ENCODE measurements at regions not wholly inside any gene's neighbourhood (a gene's known extent, or its start where the extent isn't known, plus 50 kb on each side); places are given as distances from the start of the nearest gene placed in this dataset.
"Not testable (repeated sequence)": the region's sequence is repeated elsewhere in the genome, so short reads cannot be mapped to it uniquely, and the experiment has no call there.

DNA sequence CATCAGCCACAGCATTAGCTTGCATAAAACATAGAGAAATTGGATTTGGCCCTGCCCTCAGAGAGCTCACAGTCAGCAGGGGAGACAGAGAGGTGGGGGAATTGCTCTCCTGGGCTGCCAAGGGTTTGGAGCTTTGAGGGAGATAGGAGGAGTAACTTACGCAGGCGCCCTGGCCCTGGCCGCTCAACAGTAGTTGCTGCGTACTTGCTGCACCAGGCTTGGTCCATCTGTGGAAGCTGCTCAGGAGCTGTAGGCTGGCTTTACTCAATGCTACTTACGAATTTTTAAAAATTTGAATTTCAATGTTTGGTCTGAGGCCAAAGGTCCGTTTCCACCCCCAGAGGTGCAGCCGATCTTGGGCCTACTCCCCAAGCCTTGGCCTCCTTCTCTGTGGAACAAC, 83.3 kb downstream of the CPZ start:
- Histone ChIP-seq H3K27ac (ENCODE audit: low read length, poor library complexity, severe bottlenecking) (no peak overlapping the region), H3K4me2 (ENCODE audit: low read length, poor library complexity, severe bottlenecking) (no peak overlapping the region), H3K27me3 (ENCODE audit: control insufficient read depth in 1 of 2, insufficient read depth in 1 of 2, low read length in 2 of 2) (peaks cover 0 to 43% of the 10 kb centered on the region in 2 experiments), H2BK15ac (ENCODE audit: low read depth, poor library complexity, severe bottlenecking) (no peak overlapping the region), H2AFZ (ENCODE audit: low read depth, low read length) (no peak overlapping the region), H2BK5ac (ENCODE audit: low read depth, low read length, poor library complexity, severe bottlenecking) (no peak overlapping the region), H2BK12ac (ENCODE audit: low read length in 2 of 2) (no peak overlapping the region), H2AK5ac (ENCODE audit: low read length, severe bottlenecking) (no peak overlapping the region), H3K14ac (ENCODE audit: low read length in 2 of 2) (no peak overlapping the region), H3K36me3 (ENCODE audit: control insufficient read depth in 1 of 2, insufficient read depth in 2 of 2, low read depth in 1 of 2, low read length in 2 of 2) (no peaks in the 10 kb centered on the region), H3K79me1 (replicated peaks; ENCODE audit: low read length, poor library complexity, severe bottlenecking) (no peaks in the 10 kb centered on the region), H3K9ac (ENCODE audit: low read length) (no peak overlapping the region), H3K4ac (ENCODE audit: low read depth in 1 of 2, low read length in 2 of 2) (no peak overlapping the region), H3K4me3 (ENCODE audit: insufficient read depth in 1 of 2, low read depth in 1 of 2, low read length in 2 of 2) (no peak overlapping the region), H2BK120ac (ENCODE audit: low read depth, low read length) (no peak overlapping the region), H3K23ac (ENCODE audit: low read length in 2 of 2) (no peak overlapping the region), H4K8ac (ENCODE audit: low read length) (no peak overlapping the region), H3K18ac (ENCODE audit: low read depth in 1 of 2, low read length in 2 of 2) (no peak overlapping the region), H3K9me3 (ENCODE audit: control insufficient read depth, low read length) (no peaks in the 10 kb centered on the region), H3K4me1 (ENCODE audit: control insufficient read depth, insufficient read depth, low read depth, low read length) (no peaks in the 10 kb centered on the region), H4K91ac (ENCODE audit: low read length) (no peak overlapping the region)
- 82% methylated on average over 7 of the region's 7 CpGs for WGBS
- DNase-seq, result no peak

DNA sequence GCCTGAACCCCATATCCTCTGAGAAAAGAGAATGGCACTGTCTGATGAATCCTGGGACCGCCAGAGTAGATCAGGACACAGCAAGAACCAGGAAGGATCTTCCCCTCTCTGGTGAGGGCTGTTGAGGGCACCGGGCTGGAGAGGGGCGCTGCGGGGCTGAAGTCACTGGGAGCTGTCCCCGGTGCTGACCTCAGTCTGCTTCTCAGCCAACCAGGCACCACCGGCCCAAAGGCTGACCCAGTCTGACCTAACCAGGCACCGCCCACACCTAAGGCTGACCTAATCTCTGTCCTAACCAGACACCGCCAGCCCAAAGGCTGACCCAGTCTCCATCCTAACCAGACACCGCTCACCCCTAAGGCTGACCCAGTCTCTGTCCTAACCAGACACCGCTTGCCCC, 82.8 kb downstream of the CPZ start:
- peaks cover 0 to 37% of the 10 kb centered on the region in 2 experiments for H3K27me3 ChIP-seq (ENCODE audit: control insufficient read depth in 1 of 2, insufficient read depth in 1 of 2, low read length in 2 of 2)
- H2AK5ac ChIP-seq (ENCODE audit: low read length, severe bottlenecking), result no peak overlapping the region
- no peak overlapping the region for H3K27ac ChIP-seq (ENCODE audit: low read length, poor library complexity, severe bottlenecking)
- no peak overlapping the region for H3K14ac ChIP-seq (ENCODE audit: low read length in 2 of 2)
- H3K4me1 ChIP-seq (ENCODE audit: control insufficient read depth, insufficient read depth, low read depth, low read length), result no peaks in the 10 kb centered on the region
- H3K36me3 ChIP-seq (ENCODE audit: control insufficient read depth in 1 of 2, insufficient read depth in 2 of 2, low read depth in 1 of 2, low read length in 2 of 2), result no peaks in the 10 kb centered on the region
- no peak overlapping the region for H2AFZ ChIP-seq (ENCODE audit: low read depth, low read length)
- H3K18ac ChIP-seq (ENCODE audit: low read depth in 1 of 2, low read length in 2 of 2), result no peak overlapping the region
- H3K4me2 ChIP-seq (ENCODE audit: low read length, poor library complexity, severe bottlenecking), result no peak overlapping the region
- H3K23ac ChIP-seq (ENCODE audit: low read length in 2 of 2), result no peak overlapping the region
- H3K4me3 ChIP-seq (ENCODE audit: insufficient read depth in 1 of 2, low read depth in 1 of 2, low read length in 2 of 2), result no peak overlapping the region
- no peak overlapping the region for H4K91ac ChIP-seq (ENCODE audit: low read length)
- H2BK15ac ChIP-seq (ENCODE audit: low read depth, poor library complexity, severe bottlenecking), result no peak overlapping the region
- no peaks in the 10 kb centered on the region for H3K79me1 ChIP-seq (replicated peaks; ENCODE audit: low read length, poor library complexity, severe bottlenecking)
- no peaks in the 10 kb centered on the region for H3K9me3 ChIP-seq (ENCODE audit: control insufficient read depth, low read length)
- no peak overlapping the region for H2BK120ac ChIP-seq (ENCODE audit: low read depth, low read length)
- no peak overlapping the region for H2BK5ac ChIP-seq (ENCODE audit: low read depth, low read length, poor library complexity, severe bottlenecking)
- H3K4ac ChIP-seq (ENCODE audit: low read depth in 1 of 2, low read length in 2 of 2), result no peak overlapping the region
- no peak overlapping the region for H3K9ac ChIP-seq (ENCODE audit: low read length)
- no peak overlapping the region for H2BK12ac ChIP-seq (ENCODE audit: low read length in 2 of 2)
- 22% methylated on average over 10 of the region's 10 CpGs for WGBS
- no peak for DNase-seq
- no peak overlapping the region for H4K8ac ChIP-seq (ENCODE audit: low read length)

DNA sequence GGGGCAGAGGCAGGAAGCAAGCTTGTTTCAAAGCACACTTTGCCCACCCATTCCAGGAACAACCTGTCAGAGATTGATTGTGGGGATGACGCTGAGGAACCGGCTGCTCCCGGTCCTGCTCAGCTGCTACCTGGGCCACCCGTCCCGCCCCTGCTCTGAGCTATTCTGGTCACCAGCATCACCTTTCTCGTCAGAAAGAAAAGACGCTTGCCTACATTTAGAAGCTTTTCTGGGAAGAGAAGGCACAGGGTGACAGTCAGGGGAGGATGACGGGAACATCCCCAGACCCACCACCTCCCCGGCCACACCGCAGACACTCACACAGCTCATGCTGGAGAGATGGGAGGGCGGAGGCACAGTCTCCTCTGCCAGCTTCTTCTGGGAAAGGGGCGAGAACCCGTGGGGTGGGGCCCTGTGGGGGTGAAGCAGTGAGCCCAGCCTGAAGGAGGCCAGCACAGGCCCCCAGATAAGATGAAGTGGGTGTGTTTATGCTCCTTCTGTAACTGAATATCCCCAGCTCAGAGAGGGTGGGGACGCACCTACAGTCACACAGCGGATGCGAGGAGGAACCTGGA, 81.8 kb downstream of the CPZ start:
- Histone ChIP-seq H3K79me1 (replicated peaks; ENCODE audit: low read length, poor library complexity, severe bottlenecking) (no peaks in the 10 kb centered on the region), H3K4me2 (ENCODE audit: low read length, poor library complexity, severe bottlenecking) (no peak overlapping the region), H3K18ac (ENCODE audit: low read depth in 1 of 2, low read length in 2 of 2) (no peak overlapping the region), H3K4me3 (ENCODE audit: insufficient read depth in 1 of 2, low read depth in 1 of 2, low read length in 2 of 2) (no peak overlapping the region), H3K27ac (ENCODE audit: low read length, poor library complexity, severe bottlenecking) (no peak overlapping the region), H4K8ac (ENCODE audit: low read length) (no peak overlapping the region), H2AK5ac (ENCODE audit: low read length, severe bottlenecking) (no peak overlapping the region), H2BK12ac (ENCODE audit: low read length in 2 of 2) (no peak overlapping the region), H3K9me3 (ENCODE audit: control insufficient read depth, low read length) (no peaks in the 10 kb centered on the region), H3K14ac (ENCODE audit: low read length in 2 of 2) (no peak overlapping the region), H2BK120ac (ENCODE audit: low read depth, low read length) (no peak overlapping the region), H3K4me1 (ENCODE audit: control insufficient read depth, insufficient read depth, low read depth, low read length) (no peaks in the 10 kb centered on the region), H2AFZ (ENCODE audit: low read depth, low read length) (no peak overlapping the region), H2BK15ac (ENCODE audit: low read depth, poor library complexity, severe bottlenecking) (no peak overlapping the region), H3K36me3 (ENCODE audit: control insufficient read depth in 1 of 2, insufficient read depth in 2 of 2, low read depth in 1 of 2, low read length in 2 of 2) (no peaks in the 10 kb centered on the region), H3K27me3 (ENCODE audit: control insufficient read depth in 1 of 2, insufficient read depth in 1 of 2, low read length in 2 of 2) (peaks cover 0 to 29% of the 10 kb centered on the region in 2 experiments), H2BK5ac (ENCODE audit: low read depth, low read length, poor library complexity, severe bottlenecking) (no peak overlapping the region), H3K23ac (ENCODE audit: low read length in 2 of 2) (no peak overlapping the region), H3K9ac (ENCODE audit: low read length) (no peak overlapping the region), H3K4ac (ENCODE audit: low read depth in 1 of 2, low read length in 2 of 2) (no peak overlapping the region), H4K91ac (ENCODE audit: low read length) (no peak overlapping the region)
- WGBS, result 78% methylated on average over 15 of the region's 16 CpGs
- no peak for DNase-seq

DNA sequence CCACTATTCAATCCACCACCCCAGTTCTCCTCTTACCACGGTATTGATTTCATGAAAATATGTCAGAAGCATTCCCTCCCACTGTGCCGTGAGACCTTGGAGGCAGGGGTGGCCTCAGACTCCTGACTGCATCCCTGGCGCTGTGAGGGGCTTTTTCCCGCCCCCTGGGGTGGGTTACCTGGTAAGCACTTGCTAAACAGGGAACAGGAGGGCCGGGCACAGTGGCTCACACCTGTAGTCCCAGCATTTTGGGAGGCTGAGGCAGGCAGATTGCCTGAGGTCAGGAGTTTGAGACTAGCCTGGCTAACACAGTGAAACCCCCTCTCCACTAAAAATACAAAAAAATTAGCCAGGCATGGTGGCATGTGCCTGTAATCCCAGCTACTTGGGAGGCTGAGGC, 80.5 kb downstream of the CPZ start:
- H3K27me3 ChIP-seq (ENCODE audit: control insufficient read depth in 1 of 2, insufficient read depth in 1 of 2, low read length in 2 of 2), result peaks cover 0 to 20% of the 10 kb centered on the region in 2 experiments
- not testable (repeated sequence) for H3K27ac ChIP-seq (ENCODE audit: low read length, poor library complexity, severe bottlenecking); DNase-seq; H2BK12ac ChIP-seq (ENCODE audit: low read length in 2 of 2); H2AK5ac ChIP-seq (ENCODE audit: low read length, severe bottlenecking); H3K9ac ChIP-seq (ENCODE audit: low read length); H3K23ac ChIP-seq (ENCODE audit: low read length in 2 of 2); H3K4ac ChIP-seq (ENCODE audit: low read depth in 1 of 2, low read length in 2 of 2); H2BK120ac ChIP-seq (ENCODE audit: low read depth, low read length); H3K4me2 ChIP-seq (ENCODE audit: low read length, poor library complexity, severe bottlenecking); H4K91ac ChIP-seq (ENCODE audit: low read length); H3K9me3 ChIP-seq (ENCODE audit: control insufficient read depth, low read length); H3K14ac ChIP-seq (ENCODE audit: low read length in 2 of 2); H3K4me1 ChIP-seq (ENCODE audit: control insufficient read depth, insufficient read depth, low read depth, low read length); H3K79me1 ChIP-seq (replicated peaks; ENCODE audit: low read length, poor library complexity, severe bottlenecking); H4K8ac ChIP-seq (ENCODE audit: low read length); H3K4me3 ChIP-seq (ENCODE audit: insufficient read depth in 1 of 2, low read depth in 1 of 2, low read length in 2 of 2); H3K36me3 ChIP-seq (ENCODE audit: control insufficient read depth in 1 of 2, insufficient read depth in 2 of 2, low read depth in 1 of 2, low read length in 2 of 2); H2BK15ac ChIP-seq (ENCODE audit: low read depth, poor library complexity, severe bottlenecking); H3K18ac ChIP-seq (ENCODE audit: low read depth in 1 of 2, low read length in 2 of 2); H2AFZ ChIP-seq (ENCODE audit: low read depth, low read length); H2BK5ac ChIP-seq (ENCODE audit: low read depth, low read length, poor library complexity, severe bottlenecking)
- 47% methylated on average over 4 of the region's 5 CpGs for WGBS

Data from mesenchymal stem cell (in vitro differentiated cells and primary cell).